ENCODE measurements at regions not wholly inside any gene's neighbourhood (a gene's known extent, or its start where the extent isn't known, plus 50 kb on each side); places are given as distances from the start of the nearest gene placed in this dataset.

- H3K4me3 ChIP-seq (ENCODE audit: low read depth, low read length, poor library complexity, severe bottlenecking): no peak overlapping the region
- peaks cover 32% of the 10 kb centered on the region for H3K4me1 ChIP-seq (ENCODE audit: insufficient read depth, low read length, poor library complexity, severe bottlenecking)
- ChIA-PET CTCF (interaction anchor here (0.5 to 1.5 kb wide), 9 partner anchors 47 to 1712 kb away, joined by 3 to 13 read pairs (median 5); partner anchors contain the start of gene DCC), POLR2A (ENCODE audit: low non-redundant PET) (interaction anchor here (0.6 kb wide), 1 partner anchor 517 kb away, joined by 3 read pairs; no protein-coding TSS in a partner anchor)
- BruUV-seq (replicated peaks): no TSS peak
- no peaks in the 10 kb centered on the region for H3K27me3 ChIP-seq (replicated peaks; ENCODE audit: insufficient read depth, low read depth, low read length, poor library complexity)
- DNase-seq (ENCODE audit: low spot score): peak; percentile 29
- TF ChIP-seq EZH2 (IDR thresholded peaks at IDR 0.05; ENCODE audit: borderline replicate concordance, low read depth, low read length, poor library complexity, severe bottlenecking): no peak
- TF ChIP-seq CTCF (conservative IDR thresholded peaks at IDR 0.05; ENCODE audit: low read depth, low read length): no peak; the same call in 1 of the 2 replicates
- intact Hi-C loops (cut with micrococcal nuclease; ENCODE audit: unreplicated experiment): loop anchor here (2.0 to 10.0 kb wide), 9 partner anchors 279 to 1714 kb away; partner anchors contain the start of gene DCC
- no peaks in the 10 kb centered on the region for H3K9me3 ChIP-seq (ENCODE audit: low read depth, low read length, poor library complexity, severe bottlenecking)
- H3K36me3 ChIP-seq (ENCODE audit: insufficient read depth, low read length, poor library complexity, severe bottlenecking): no peaks in the 10 kb centered on the region
- no peak overlapping the region for H3K27ac ChIP-seq (ENCODE audit: low read depth, low read length, poor library complexity, severe bottlenecking)
These were observed 471.1 kb upstream of the MEX3C start for GRCh38 chr18:51668607-51669006.

- POLR2A ChIA-PET (ENCODE audit: low non-redundant PET): no interaction called here
- Histone ChIP-seq H3K36me3 (ENCODE audit: insufficient read depth, low read length, poor library complexity, severe bottlenecking) (no peaks in the 10 kb centered on the region), H3K27me3 (replicated peaks; ENCODE audit: insufficient read depth, low read depth, low read length, poor library complexity) (peaks cover 4% of the 10 kb centered on the region), H3K9me3 (ENCODE audit: low read depth, low read length, poor library complexity, severe bottlenecking) (peaks cover under 1% of the 10 kb centered on the region), H3K4me1 (ENCODE audit: insufficient read depth, low read length, poor library complexity, severe bottlenecking) (no peaks in the 10 kb centered on the region), H3K4me3 (ENCODE audit: low read depth, low read length, poor library complexity, severe bottlenecking) (no peak overlapping the region), H3K27ac (ENCODE audit: low read depth, low read length, poor library complexity, severe bottlenecking) (no peak overlapping the region)
- intact Hi-C loops (cut with micrococcal nuclease; ENCODE audit: unreplicated experiment): no loop called here
- CTCF ChIA-PET: no interaction called here
- BruUV-seq (replicated peaks): no TSS peak
- TF ChIP-seq EZH2 (IDR thresholded peaks at IDR 0.05; ENCODE audit: borderline replicate concordance, low read depth, low read length, poor library complexity, severe bottlenecking) (no peak), CTCF (conservative IDR thresholded peaks at IDR 0.05; ENCODE audit: low read depth, low read length) (no peak)
- DNase-seq (ENCODE audit: low spot score): no peak
These were observed 489.1 kb upstream of the MEX3C start for GRCh38 chr18:51686590-51686989.

GRCh38 chr18:51687845-51688585 lies 490.5 kb upstream of the MEX3C start:
- intact Hi-C loops (cut with micrococcal nuclease; ENCODE audit: unreplicated experiment): no loop called here
- H3K4me3 ChIP-seq (ENCODE audit: low read depth, low read length, poor library complexity, severe bottlenecking): no peak overlapping the region
- no peaks in the 10 kb centered on the region for H3K27me3 ChIP-seq (replicated peaks; ENCODE audit: insufficient read depth, low read depth, low read length, poor library complexity)
- ChIA-PET POLR2A (ENCODE audit: low non-redundant PET) (no interaction called here), CTCF (no interaction called here)
- H3K4me1 ChIP-seq (ENCODE audit: insufficient read depth, low read length, poor library complexity, severe bottlenecking): no peaks in the 10 kb centered on the region
- H3K36me3 ChIP-seq (ENCODE audit: insufficient read depth, low read length, poor library complexity, severe bottlenecking): no peaks in the 10 kb centered on the region
- 0 out of 2 replicates have a peak, but pooled peaks have one; percentile 19 for TF ChIP-seq CTCF (conservative IDR thresholded peaks at IDR 0.05; ENCODE audit: low read depth, low read length)
- no peak for TF ChIP-seq EZH2 (IDR thresholded peaks at IDR 0.05; ENCODE audit: borderline replicate concordance, low read depth, low read length, poor library complexity, severe bottlenecking)
- no peak overlapping the region for H3K27ac ChIP-seq (ENCODE audit: low read depth, low read length, poor library complexity, severe bottlenecking)
- no peak for DNase-seq (ENCODE audit: low spot score)
- no TSS peak for BruUV-seq (replicated peaks)
- H3K9me3 ChIP-seq (ENCODE audit: low read depth, low read length, poor library complexity, severe bottlenecking): no peaks in the 10 kb centered on the region

Measured in A673 (cell line).